HuH-7 (cell line): ENCODE measurements at regions not wholly inside any gene's neighbourhood (a gene's known extent, or its start where the extent isn't known, plus 50 kb on each side); places are given as distances from the start of the nearest gene placed in this dataset.
"Not testable (repeated sequence)": the region's sequence is repeated elsewhere in the genome, so short reads cannot be mapped to it uniquely, and the experiment has no call there.

Experiments
- DNase-seq: peaks from one replicate; pipeline ENCODE4 v3.0.0; 2011; ENCODE audit warnings: low spot score

GRCh38 chr2:101610750-101611315 is 86.7 kb upstream of the MAP4K4 start:
- DNase-seq: no peak

- DNase-seq: no peak
These were observed 88.1 kb upstream of the MAP4K4 start for GRCh38 chr2:101609433-101609832.

DNA sequence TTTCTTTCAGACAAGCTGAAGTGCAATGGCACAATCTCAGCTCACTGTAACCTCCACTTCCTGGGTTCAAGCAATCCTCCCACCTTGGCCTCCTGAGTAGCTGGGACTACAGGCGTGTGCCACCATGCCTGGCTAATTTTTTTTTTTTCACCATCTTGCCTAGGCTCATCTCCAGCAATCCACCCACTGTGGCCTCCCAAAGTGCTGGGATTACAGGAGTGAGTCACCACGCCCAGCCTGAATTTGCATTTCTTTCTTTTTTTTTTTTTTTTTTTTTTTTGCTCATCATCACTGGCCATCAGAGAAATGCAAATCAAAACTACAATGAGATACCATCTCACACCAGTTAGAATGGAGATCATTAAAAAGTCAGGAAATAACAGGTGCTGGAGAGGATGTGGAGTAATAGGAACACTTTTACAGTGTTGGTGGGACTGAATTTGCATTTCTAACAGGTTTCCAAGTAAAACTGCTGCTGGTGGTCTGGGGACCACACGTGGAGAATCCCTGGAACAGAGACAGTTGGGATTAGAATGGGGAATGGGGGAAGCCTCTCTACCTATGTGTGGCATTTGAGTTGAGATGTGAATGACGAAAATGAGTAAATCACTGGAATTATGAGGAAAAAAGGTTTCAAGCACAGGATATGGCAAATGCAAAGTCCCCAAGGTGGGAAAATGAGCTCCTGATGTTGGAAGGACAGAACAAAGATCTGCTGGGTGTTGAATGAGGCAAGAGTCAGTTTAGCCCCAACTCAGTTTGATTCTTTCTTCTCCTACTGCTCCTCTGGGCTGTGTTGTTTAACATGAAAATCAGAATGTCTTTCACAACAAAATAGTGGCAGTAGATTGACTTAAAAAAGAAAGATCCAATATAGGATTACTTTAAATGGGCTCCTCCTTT is 88.8 kb upstream of the MAP4K4 start:
- no peak for DNase-seq

GRCh38 chr2:101597347-101597944 is 100.1 kb upstream of the MAP4K4 start:
- no peak for DNase-seq

DNA sequence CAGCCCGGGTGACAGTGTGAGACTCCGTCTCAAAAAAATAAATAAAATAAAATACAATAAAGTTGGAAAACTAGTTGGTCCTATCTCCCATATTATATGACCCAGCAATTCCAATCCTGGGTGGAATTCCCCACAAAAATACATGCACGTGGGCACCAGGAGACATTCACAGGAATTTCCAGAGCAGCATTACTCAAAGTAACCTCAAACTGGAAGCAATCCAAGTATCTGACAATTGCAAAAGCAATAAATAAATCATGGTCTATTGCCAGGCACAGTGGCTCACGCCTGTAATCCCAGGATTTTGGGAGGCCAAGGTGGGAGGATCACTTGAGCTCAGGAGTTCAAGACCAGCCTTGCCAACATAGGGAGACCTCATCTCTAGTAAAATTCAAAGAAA is 101.2 kb upstream of the MAP4K4 start:
- no peak for DNase-seq

GRCh38 chr2:101587251-101587650 is 110.3 kb upstream of the MAP4K4 start:
- no peak for DNase-seq

- DNase-seq: no peak
These were observed 108.9 kb upstream of the RFX8 start for GRCh38 chr2:101583861-101584260.

- DNase-seq: no peak
These were observed 106.9 kb upstream of the RFX8 start for GRCh38 chr2:101581675-101582299.

DNA sequence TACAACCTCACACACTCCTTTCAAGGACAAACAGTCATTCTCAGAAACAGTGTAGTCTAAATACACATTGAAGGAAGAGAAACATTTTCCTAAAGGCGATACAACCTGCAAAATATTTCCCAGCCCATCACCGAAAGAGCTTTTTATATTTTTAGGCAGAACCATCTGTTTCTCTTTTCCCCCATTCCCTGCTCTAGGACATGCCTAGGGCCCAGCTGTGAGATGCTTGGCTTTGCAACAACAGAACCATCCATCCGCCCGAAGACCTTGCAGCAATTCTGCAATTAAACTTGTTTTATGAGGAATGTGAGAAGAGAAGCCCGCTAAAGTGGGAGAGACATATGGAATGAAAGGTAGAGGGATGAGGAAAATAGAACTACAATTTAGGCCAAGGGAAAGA is 105.6 kb upstream of the RFX8 start:
- DNase-seq: no peak

GRCh38 chr2:101578671-101579070 is 103.8 kb upstream of the RFX8 start:
- DNase-seq: no peak

DNA sequence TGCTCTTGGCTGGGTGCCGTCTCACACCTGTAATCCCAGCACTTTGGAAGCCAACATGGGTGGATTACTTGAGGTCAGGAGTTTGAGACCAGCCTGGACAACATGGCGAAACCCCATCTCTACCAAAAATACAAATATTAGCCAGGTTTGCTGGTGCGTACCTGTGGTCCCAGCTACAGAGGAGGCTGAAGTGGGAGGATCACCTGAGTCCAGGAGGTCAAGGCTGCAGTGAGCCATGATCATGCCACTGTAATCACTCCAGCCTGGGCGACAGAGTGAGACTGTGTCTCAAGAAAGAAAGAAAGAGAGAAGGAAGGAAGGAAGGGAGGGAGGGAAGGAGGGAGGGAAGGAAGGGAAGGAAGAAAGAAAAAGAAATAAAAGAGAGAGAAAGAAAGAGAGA is 103.2 kb upstream of the RFX8 start:
- not testable (repeated sequence) for DNase-seq

DNA sequence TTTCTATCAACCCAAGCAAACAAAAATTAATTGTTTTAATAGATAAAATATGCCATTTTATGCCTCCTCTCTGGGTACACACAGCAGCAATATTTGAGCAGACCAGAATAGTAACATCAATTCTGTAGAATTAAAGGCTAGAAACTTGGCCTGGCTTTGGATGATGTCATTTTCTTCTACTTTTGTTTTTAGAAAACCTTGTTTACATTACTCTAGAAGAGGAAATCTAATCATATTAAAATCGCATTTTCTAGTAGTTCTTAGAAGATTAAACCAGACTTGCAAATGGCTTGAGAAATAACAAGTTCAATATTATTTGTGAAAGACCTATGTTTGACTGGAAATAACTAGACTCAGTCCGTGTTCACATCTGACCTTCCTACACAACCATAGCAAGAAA is 102.3 kb upstream of the RFX8 start:
- no peak for DNase-seq

GRCh38 chr2:101574622-101575021 is 99.7 kb upstream of the RFX8 start:
- no peak for DNase-seq

GRCh38 chr2:101571951-101572350 is 97.0 kb upstream of the RFX8 start:
- DNase-seq: no peak

DNA sequence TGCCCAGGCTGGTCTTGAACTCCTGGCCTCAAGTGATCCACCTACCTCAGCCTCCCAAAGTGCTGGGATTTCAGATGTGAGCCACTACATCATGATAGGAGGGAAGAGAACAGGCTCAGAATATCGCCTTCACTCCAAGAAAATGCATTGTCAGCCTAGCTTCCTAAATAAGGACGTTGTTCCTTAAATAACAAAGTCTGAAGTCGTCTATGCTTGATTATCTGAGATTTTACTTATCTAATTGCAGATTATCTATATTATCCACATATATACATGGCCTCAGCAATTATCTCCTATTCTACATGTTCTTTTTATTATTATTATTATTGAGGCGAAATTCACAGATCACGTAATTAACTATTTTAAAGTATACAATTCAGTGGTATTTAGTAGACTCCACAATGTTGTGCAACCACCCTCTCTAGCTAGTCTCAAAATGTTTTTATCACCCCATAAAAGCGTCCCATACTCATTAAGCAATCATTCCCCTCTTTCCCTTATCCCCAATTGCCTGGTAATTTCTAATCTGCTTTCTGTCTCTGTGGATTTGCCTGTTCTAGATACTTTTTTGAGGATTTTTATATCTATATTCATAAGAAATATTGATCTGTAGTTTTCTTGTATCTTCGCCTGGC is 95.1 kb upstream of the RFX8 start:
- no peak for DNase-seq

GRCh38 chr2:101568969-101569368 is 94.1 kb upstream of the RFX8 start:
- DNase-seq: no peak

GRCh38 chr2:101566632-101567228 is 91.8 kb upstream of the RFX8 start:
- DNase-seq: peak; percentile 81

DNA sequence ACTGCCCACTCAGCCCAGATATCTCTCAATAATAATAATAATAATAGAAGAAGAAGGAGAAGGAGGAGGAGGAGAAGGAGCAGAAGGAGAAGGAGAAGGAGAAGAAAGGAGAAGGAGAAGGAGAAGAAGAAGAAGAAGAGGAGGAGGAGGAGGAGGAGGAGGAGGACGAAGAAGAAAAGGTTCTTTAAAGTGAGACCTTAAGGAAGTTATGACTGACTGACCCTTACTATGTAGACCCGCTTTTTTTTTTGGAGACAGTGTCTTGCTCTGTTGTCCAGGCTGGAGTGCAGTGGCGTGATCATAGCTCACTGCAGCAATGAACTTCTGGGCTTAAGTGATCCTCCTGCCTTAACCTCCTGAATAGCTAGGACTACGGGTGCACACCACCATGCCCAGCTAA is 88.9 kb upstream of the RFX8 start:
- DNase-seq: no peak

- DNase-seq: no peak
These were observed 85.9 kb upstream of the RFX8 start for GRCh38 chr2:101560780-101561315.

DNA sequence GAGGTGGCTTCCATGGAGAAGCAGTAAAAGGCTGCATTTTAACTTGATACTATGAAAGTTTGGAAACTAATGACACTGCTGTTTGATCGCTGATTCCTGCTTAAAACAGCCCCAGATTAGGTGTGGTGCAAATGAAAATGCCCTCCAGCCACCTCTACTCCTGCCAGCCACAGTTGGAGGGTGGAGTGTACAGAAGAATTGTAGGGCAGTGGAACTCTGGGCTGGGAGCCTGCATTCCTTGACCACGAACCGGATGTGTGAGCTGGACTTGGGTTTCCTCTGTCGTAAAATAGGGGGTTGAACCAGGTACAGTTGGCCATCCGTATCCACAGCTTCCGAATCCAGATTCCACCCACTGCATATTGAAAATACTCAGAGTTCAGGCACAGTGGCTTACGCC is 84.6 kb upstream of the RFX8 start:
- no peak for DNase-seq

- no peak for DNase-seq
These were observed 84.0 kb upstream of the RFX8 start for GRCh38 chr2:101558740-101559525.
